ENCODE measurements at regions not wholly inside any gene's neighbourhood (a gene's known extent, or its start where the extent isn't known, plus 50 kb on each side); places are given as distances from the start of the nearest gene placed in this dataset.

DNA sequence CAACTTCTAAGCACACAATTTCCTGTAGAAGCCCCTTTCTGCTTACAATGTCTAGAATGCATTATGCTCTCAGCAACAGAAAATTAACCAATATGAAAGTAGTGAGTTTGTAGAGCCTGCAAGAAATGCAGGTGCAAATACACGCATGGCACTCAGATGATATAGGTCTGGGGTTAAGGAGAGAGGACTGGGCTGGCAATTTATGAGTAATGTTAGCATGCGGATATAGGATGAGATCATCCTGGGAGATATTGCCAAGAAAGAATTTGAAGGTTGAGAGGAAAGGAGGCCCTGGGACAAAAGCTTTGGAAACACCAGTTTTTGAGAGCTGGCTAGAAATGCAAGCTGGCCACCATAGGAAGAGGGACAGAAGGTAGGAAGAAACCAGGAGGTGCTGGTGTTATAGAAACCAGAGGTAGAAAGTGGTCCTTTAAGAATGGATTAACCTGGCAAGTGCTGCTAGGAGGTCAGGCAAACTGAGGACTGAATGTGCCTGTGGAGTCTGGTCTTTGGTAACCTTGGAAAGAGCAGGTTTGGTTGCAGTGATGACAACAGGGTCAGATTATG lies 183.2 kb upstream of the MYLIP start:
- no peaks in the 10 kb centered on the region for H3K9me3 ChIP-seq
- H3K27me3 ChIP-seq (replicated peaks in 1 of 2; ENCODE audit: control insufficient read depth in 2 of 2, extremely low read depth in 1 of 2, insufficient read depth in 2 of 2, low read length in 1 of 2), result no peaks in the 10 kb centered on the region
- Mint-ChIP-seq H3K4me1 (no peaks in the 10 kb centered on the region), H3K27me3 (peaks cover 2 to 4% of the 10 kb centered on the region in 2 donors), H3K36me3 (no peaks in the 10 kb centered on the region), H3K4me3 (no peak overlapping the region), H3K27ac (no peak overlapping the region), H3K9me3 (no peaks in the 10 kb centered on the region)
- H3K27ac ChIP-seq (ENCODE audit: low read length), result no peak overlapping the region
- WGBS (ENCODE audit: insufficient coverage), result 92% methylated on average over 2 of the region's 2 CpGs
- no peaks in the 10 kb centered on the region for H3K36me3 ChIP-seq (ENCODE audit: control insufficient read depth in 2 of 2, extremely low read depth in 1 of 2, insufficient read depth in 1 of 2, low read length in 1 of 2)
- ATAC-seq (replicated peaks in 1 of 4) (no peak), DNase-seq (no peak)
- CTCF ChIA-PET, result no interaction called here
- POLR2A ChIA-PET, result no interaction called here
- H3K4me3 ChIP-seq (ENCODE audit: control insufficient read depth in 1 of 2, extremely low read depth in 1 of 2, low read length in 1 of 2), result no peak overlapping the region
- H3K4me1 ChIP-seq (ENCODE audit: control insufficient read depth in 1 of 2, extremely low read depth in 1 of 2, insufficient read depth in 2 of 2, low read length in 2 of 2), result no peaks in the 10 kb centered on the region

DNA sequence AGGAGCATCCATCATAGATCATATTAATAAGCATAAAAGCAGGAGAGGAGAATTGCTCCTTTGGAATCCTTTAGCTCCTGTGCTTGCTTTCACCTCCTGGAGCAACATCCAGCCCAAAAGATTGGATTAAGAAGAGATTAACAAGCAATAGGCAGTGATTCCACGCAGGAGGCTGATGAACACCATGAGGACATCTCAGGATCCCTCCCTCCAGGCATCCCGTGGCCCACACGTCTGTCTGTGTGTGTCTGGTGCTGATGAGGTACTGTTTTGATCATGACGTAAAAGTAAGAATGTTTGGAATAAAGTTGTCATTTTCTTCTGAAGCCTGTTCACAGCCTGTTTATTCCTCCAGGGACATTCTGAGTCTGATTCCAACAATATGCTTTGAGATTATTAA lies 185.5 kb upstream of the MYLIP start:
- H3K36me3 ChIP-seq (ENCODE audit: control insufficient read depth in 2 of 2, extremely low read depth in 1 of 2, insufficient read depth in 1 of 2, low read length in 1 of 2), result no peaks in the 10 kb centered on the region
- H3K4me3 ChIP-seq (ENCODE audit: control insufficient read depth in 1 of 2, extremely low read depth in 1 of 2, low read length in 1 of 2), result no peak overlapping the region
- ChIA-PET CTCF (no interaction called here), POLR2A (no interaction called here)
- H3K27ac ChIP-seq (ENCODE audit: low read length), result no peak overlapping the region
- WGBS (ENCODE audit: insufficient coverage), result no CpG with 5 or more reads among the region's 4 CpGs
- Mint-ChIP-seq H3K27ac (no peak overlapping the region), H3K27me3 (peaks cover 2 to 4% of the 10 kb centered on the region in 2 donors), H3K4me3 (no peak overlapping the region), H3K36me3 (no peaks in the 10 kb centered on the region), H3K9me3 (no peaks in the 10 kb centered on the region), H3K4me1 (no peaks in the 10 kb centered on the region)
- H3K4me1 ChIP-seq (ENCODE audit: control insufficient read depth in 1 of 2, extremely low read depth in 1 of 2, insufficient read depth in 2 of 2, low read length in 2 of 2), result no peaks in the 10 kb centered on the region
- H3K27me3 ChIP-seq (replicated peaks in 1 of 2; ENCODE audit: control insufficient read depth in 2 of 2, extremely low read depth in 1 of 2, insufficient read depth in 2 of 2, low read length in 1 of 2), result no peaks in the 10 kb centered on the region
- ATAC-seq (replicated peaks in 1 of 4), result no peak
- H3K9me3 ChIP-seq, result no peaks in the 10 kb centered on the region
- DNase-seq, result no peak

DNA sequence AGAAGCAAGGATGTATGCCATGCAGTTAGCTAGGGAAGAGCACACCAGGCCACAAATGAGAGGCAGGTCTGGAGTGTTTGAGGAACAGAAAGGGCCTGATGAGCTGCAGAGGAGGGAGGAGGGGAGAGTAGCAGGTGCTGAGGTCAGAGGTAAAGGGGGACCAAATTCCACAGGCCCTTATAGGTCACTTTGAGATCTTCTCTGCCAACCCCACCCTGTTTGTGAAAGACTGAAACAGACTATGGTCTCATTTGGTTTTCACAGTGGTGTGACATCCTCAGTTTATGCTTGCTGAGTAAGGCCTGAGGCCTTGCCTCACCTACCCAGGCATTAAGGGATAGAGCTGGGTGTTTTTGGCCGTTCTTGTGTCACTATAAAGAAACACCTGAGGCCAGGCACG lies 187.7 kb upstream of the MYLIP start:
- no peak for DNase-seq
- Histone ChIP-seq H3K4me1 (ENCODE audit: control insufficient read depth in 1 of 2, extremely low read depth in 1 of 2, insufficient read depth in 2 of 2, low read length in 2 of 2) (no peaks in the 10 kb centered on the region), H3K9me3 (no peaks in the 10 kb centered on the region), H3K27ac (ENCODE audit: low read length) (no peak overlapping the region), H3K4me3 (ENCODE audit: control insufficient read depth in 1 of 2, extremely low read depth in 1 of 2, low read length in 1 of 2) (no peak overlapping the region), H3K36me3 (ENCODE audit: control insufficient read depth in 2 of 2, extremely low read depth in 1 of 2, insufficient read depth in 1 of 2, low read length in 1 of 2) (no peaks in the 10 kb centered on the region), H3K27me3 (replicated peaks in 1 of 2; ENCODE audit: control insufficient read depth in 2 of 2, extremely low read depth in 1 of 2, insufficient read depth in 2 of 2, low read length in 1 of 2) (no peaks in the 10 kb centered on the region)
- CTCF ChIA-PET, result no interaction called here
- peaks cover 0 to 2% (median 0%) of the 10 kb centered on the region in 3 donors for H3K9me3 Mint-ChIP-seq
- peaks cover 0 to 5% (median 0%) of the 10 kb centered on the region in 3 donors for H3K4me1 Mint-ChIP-seq
- ATAC-seq (replicated peaks in 1 of 4), result no peak
- no peak overlapping the region for H3K4me3 Mint-ChIP-seq
- WGBS (ENCODE audit: insufficient coverage), result 89% methylated on average over 1 of the region's 2 CpGs
- no peak overlapping the region for H3K27ac Mint-ChIP-seq
- H3K36me3 Mint-ChIP-seq, result no peaks in the 10 kb centered on the region
- peaks cover 2 to 4% of the 10 kb centered on the region in 2 donors for H3K27me3 Mint-ChIP-seq
- POLR2A ChIA-PET, result no interaction called here

DNA sequence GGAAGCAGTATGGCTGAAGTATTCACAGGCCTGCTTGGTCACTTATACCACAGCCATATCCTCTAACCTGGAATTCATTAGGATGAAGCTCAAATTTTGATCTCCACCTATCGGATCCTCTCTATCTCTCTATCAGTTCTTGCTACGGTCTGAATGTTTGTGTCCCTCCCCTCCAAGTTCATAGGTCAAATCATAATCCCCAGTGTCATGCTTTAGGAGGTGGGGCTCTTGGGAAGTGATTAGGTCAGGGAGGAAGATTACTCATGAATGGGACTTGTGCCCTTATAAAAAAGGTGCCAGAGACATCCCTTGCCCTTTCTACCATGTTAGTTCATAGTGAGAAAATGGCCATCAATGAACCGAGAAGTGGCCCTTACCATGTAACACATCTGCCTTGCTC lies 190.8 kb upstream of the MYLIP start:
- no CpG with 5 or more reads among the region's 3 CpGs for WGBS (ENCODE audit: insufficient coverage)
- no peaks in the 10 kb centered on the region for H3K36me3 Mint-ChIP-seq
- ATAC-seq (replicated peaks in 1 of 4) (no peak), DNase-seq (no peak)
- peaks cover 0 to 3% (median 2%) of the 10 kb centered on the region in 3 donors for H3K9me3 Mint-ChIP-seq
- no peak overlapping the region for H3K4me3 ChIP-seq (ENCODE audit: control insufficient read depth in 1 of 2, extremely low read depth in 1 of 2, low read length in 1 of 2)
- no peaks in the 10 kb centered on the region for H3K27me3 ChIP-seq (replicated peaks in 1 of 2; ENCODE audit: control insufficient read depth in 2 of 2, extremely low read depth in 1 of 2, insufficient read depth in 2 of 2, low read length in 1 of 2)
- H3K36me3 ChIP-seq (ENCODE audit: control insufficient read depth in 2 of 2, extremely low read depth in 1 of 2, insufficient read depth in 1 of 2, low read length in 1 of 2), result no peaks in the 10 kb centered on the region
- CTCF ChIA-PET, result no interaction called here
- no peak overlapping the region for H3K4me3 Mint-ChIP-seq
- H3K9me3 ChIP-seq, result no peaks in the 10 kb centered on the region
- H3K27ac Mint-ChIP-seq, result no peak overlapping the region
- peaks cover 0 to 5% (median 0%) of the 10 kb centered on the region in 3 donors for H3K4me1 Mint-ChIP-seq
- POLR2A ChIA-PET, result no interaction called here
- H3K27ac ChIP-seq (ENCODE audit: low read length), result no peak overlapping the region
- H3K4me1 ChIP-seq (ENCODE audit: control insufficient read depth in 1 of 2, extremely low read depth in 1 of 2, insufficient read depth in 2 of 2, low read length in 2 of 2), result no peaks in the 10 kb centered on the region
- peaks cover 0 to 2% of the 10 kb centered on the region in 2 donors for H3K27me3 Mint-ChIP-seq

DNA sequence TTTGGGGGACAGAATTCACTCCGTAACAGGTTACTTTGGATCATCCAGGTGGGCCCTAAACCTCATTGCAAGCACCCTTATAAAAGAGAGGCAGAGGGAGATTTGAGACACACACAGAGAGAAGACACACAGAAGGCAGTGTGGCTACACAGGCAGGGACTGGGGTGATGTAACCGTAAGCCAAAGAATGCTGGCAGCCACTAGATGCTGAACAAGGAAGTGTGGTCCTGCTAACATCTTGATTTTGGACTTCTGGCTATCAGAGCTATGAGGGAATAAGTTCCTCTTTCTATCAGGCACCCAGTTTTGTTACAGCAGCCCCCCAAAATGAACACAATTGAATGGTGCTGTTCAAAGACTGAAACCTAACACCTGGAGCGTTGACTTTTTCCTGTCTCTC lies 191.3 kb upstream of the MYLIP start:
- Histone ChIP-seq H3K27me3 (replicated peaks in 1 of 2; ENCODE audit: control insufficient read depth in 2 of 2, extremely low read depth in 1 of 2, insufficient read depth in 2 of 2, low read length in 1 of 2) (no peaks in the 10 kb centered on the region), H3K36me3 (ENCODE audit: control insufficient read depth in 2 of 2, extremely low read depth in 1 of 2, insufficient read depth in 1 of 2, low read length in 1 of 2) (no peaks in the 10 kb centered on the region), H3K9me3 (no peaks in the 10 kb centered on the region), H3K4me3 (ENCODE audit: control insufficient read depth in 1 of 2, extremely low read depth in 1 of 2, low read length in 1 of 2) (no peak overlapping the region), H3K27ac (ENCODE audit: low read length) (no peak overlapping the region), H3K4me1 (ENCODE audit: control insufficient read depth in 1 of 2, extremely low read depth in 1 of 2, insufficient read depth in 2 of 2, low read length in 2 of 2) (no peaks in the 10 kb centered on the region)
- DNase-seq (no peak), ATAC-seq (replicated peaks in 1 of 4) (no peak)
- Mint-ChIP-seq H3K27me3 (no peaks in the 10 kb centered on the region), H3K36me3 (no peaks in the 10 kb centered on the region), H3K4me3 (no peak overlapping the region), H3K4me1 (peaks cover 0 to 5% (median 0%) of the 10 kb centered on the region in 3 donors), H3K9me3 (peaks cover 0 to 4% (median 2%) of the 10 kb centered on the region in 3 donors), H3K27ac (no peak overlapping the region)
- WGBS (ENCODE audit: insufficient coverage), result 89% methylated on average over 1 of the region's 3 CpGs
- POLR2A ChIA-PET, result no interaction called here
- CTCF ChIA-PET, result no interaction called here

DNA sequence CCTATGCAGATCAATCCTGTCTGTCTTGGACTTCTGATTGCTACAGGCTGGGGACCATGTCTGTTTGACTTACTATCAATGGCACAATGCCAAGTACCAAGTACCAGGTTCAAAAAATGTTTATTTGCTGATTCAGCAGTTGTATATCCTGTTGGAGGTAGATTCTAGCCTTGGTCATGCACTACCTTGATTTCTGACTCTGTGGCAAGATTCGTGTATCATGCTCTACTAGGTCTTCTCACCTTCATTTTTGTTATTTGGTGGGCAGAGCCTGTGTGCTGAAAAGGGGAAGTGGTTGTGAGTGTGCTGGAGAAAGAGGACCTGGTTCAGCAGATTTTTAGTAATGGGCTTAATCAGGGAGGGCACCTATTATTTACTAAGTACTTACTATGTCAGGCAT lies 192.4 kb upstream of the MYLIP start:
- WGBS (ENCODE audit: insufficient coverage), result no CpG with 5 or more reads among the region's 1 CpG
- no peak overlapping the region for H3K4me3 Mint-ChIP-seq
- H3K27ac Mint-ChIP-seq, result no peak overlapping the region
- H3K36me3 Mint-ChIP-seq, result no peaks in the 10 kb centered on the region
- H3K9me3 Mint-ChIP-seq, result peaks cover 3 to 11% (median 10%) of the 10 kb centered on the region in 3 donors
- DNase-seq, result no peak
- no peak for ATAC-seq (replicated peaks in 1 of 4)
- Histone ChIP-seq H3K27me3 (replicated peaks in 1 of 2; ENCODE audit: control insufficient read depth in 2 of 2, extremely low read depth in 1 of 2, insufficient read depth in 2 of 2, low read length in 1 of 2) (no peaks in the 10 kb centered on the region), H3K4me1 (ENCODE audit: control insufficient read depth in 1 of 2, extremely low read depth in 1 of 2, insufficient read depth in 2 of 2, low read length in 2 of 2) (no peaks in the 10 kb centered on the region), H3K36me3 (ENCODE audit: control insufficient read depth in 2 of 2, extremely low read depth in 1 of 2, insufficient read depth in 1 of 2, low read length in 1 of 2) (no peaks in the 10 kb centered on the region), H3K9me3 (no peaks in the 10 kb centered on the region), H3K4me3 (ENCODE audit: control insufficient read depth in 1 of 2, extremely low read depth in 1 of 2, low read length in 1 of 2) (no peak overlapping the region), H3K27ac (ENCODE audit: low read length) (no peak overlapping the region)
- CTCF ChIA-PET, result interaction anchor here in 1 of 2 donors (0.6 to 0.7 kb wide), 2 partner anchors 245 to 984 kb away, joined by 3 to 4 read pairs; no protein-coding TSS in a partner anchor
- H3K27me3 Mint-ChIP-seq, result no peaks in the 10 kb centered on the region
- POLR2A ChIA-PET, result no interaction called here
- H3K4me1 Mint-ChIP-seq, result peaks cover 0 to 5% (median 0%) of the 10 kb centered on the region in 3 donors

DNA sequence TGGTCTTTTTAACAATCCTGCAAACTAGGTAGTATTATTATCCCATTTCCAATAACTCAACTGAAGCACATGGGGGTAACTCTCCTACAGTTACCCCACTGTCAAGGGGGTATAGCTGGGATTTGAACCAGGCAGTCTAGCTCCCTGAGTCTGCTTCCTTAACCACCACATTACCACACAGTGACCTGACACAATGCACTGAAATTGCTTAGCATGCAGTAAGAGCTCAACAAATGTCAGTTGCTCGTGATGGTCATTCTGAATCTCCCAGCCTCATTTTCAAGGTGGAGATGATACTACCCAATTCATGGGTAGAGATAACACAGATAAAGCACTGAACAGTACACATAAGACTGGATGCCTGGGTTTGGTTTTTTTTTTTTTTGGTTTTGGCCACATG lies 193.2 kb upstream of the MYLIP start:
- H3K27ac ChIP-seq (ENCODE audit: low read length), result no peak overlapping the region
- no peaks in the 10 kb centered on the region for H3K27me3 ChIP-seq (replicated peaks in 1 of 2; ENCODE audit: control insufficient read depth in 2 of 2, extremely low read depth in 1 of 2, insufficient read depth in 2 of 2, low read length in 1 of 2)
- ChIA-PET POLR2A (interaction anchor here in 1 of 2 donors (0.6 kb wide), 1 partner anchor 87 kb away, joined by 3 read pairs; no protein-coding TSS in a partner anchor), CTCF (interaction anchor here in 1 of 2 donors (0.7 kb wide), 1 partner anchor 244 kb away, joined by 4 read pairs; no protein-coding TSS in a partner anchor)
- no peak for DNase-seq
- no peaks in the 10 kb centered on the region for H3K36me3 Mint-ChIP-seq
- no peak for ATAC-seq (replicated peaks in 1 of 4)
- H3K36me3 ChIP-seq (ENCODE audit: control insufficient read depth in 2 of 2, extremely low read depth in 1 of 2, insufficient read depth in 1 of 2, low read length in 1 of 2), result no peaks in the 10 kb centered on the region
- H3K4me1 ChIP-seq (ENCODE audit: control insufficient read depth in 1 of 2, extremely low read depth in 1 of 2, insufficient read depth in 2 of 2, low read length in 2 of 2), result no peaks in the 10 kb centered on the region
- H3K4me3 ChIP-seq (ENCODE audit: control insufficient read depth in 1 of 2, extremely low read depth in 1 of 2, low read length in 1 of 2), result no peak overlapping the region
- no peak overlapping the region for H3K4me3 Mint-ChIP-seq
- H3K9me3 Mint-ChIP-seq, result peaks cover 9 to 20% (median 18%) of the 10 kb centered on the region in 3 donors
- H3K27ac Mint-ChIP-seq, result no peak overlapping the region
- peaks cover 0 to 5% (median 0%) of the 10 kb centered on the region in 3 donors for H3K4me1 Mint-ChIP-seq
- H3K27me3 Mint-ChIP-seq, result no peaks in the 10 kb centered on the region
- no peaks in the 10 kb centered on the region for H3K9me3 ChIP-seq
- no CpG with 5 or more reads among the region's 1 CpG for whole genome bisulfite sequencing (ENCODE audit: insufficient coverage)
